HT-29 (cell line): ENCODE measurements at regions not wholly inside any gene's neighbourhood (a gene's known extent, or its start where the extent isn't known, plus 50 kb on each side); places are given as distances from the start of the nearest gene placed in this dataset.
A peak's percentile ranks its signal among the peaks of the same experiment; 100 is the strongest.

Experiments used
- DNase-seq: peaks from one replicate; pipeline ENCODE4 v3.0.0-alpha.2; 2015; ENCODE audit warnings: low spot score

GRCh38 chr9:115978659-115979096, 174.9 kb upstream of the PAPPA start:
- DNase-seq: no peak

GRCh38 chr9:115980054-115980453, 173.5 kb upstream of the PAPPA start:
- DNase-seq: no peak

GRCh38 chr9:115980502-115980901, 173.1 kb upstream of the PAPPA start:
- DNase-seq: no peak

GRCh38 chr9:115980976-115981375, 172.6 kb upstream of the PAPPA start:
- no peak for DNase-seq

GRCh38 chr9:115983366-115983765, 170.2 kb upstream of the PAPPA start:
- DNase-seq: no peak

GRCh38 chr9:115985657-115986056, 167.9 kb upstream of the PAPPA start:
- no peak for DNase-seq

- no peak for DNase-seq
These were observed 167.1 kb upstream of the PAPPA start for GRCh38 chr9:115986508-115986907.

GRCh38 chr9:115988701-115989100, 164.9 kb upstream of the PAPPA start:
- DNase-seq: no peak

GRCh38 chr9:115989831-115990230, 163.8 kb upstream of the PAPPA start:
- DNase-seq: no peak

GRCh38 chr9:115992834-115993233, 160.8 kb upstream of the PAPPA start:
- DNase-seq: no peak

- DNase-seq: no peak
These were observed 155.7 kb upstream of the PAPPA start for GRCh38 chr9:115997923-115998322.

- DNase-seq: no peak
These were observed 154.9 kb upstream of the PAPPA start for GRCh38 chr9:115998666-115999065.

GRCh38 chr9:115999498-115999897, 154.1 kb upstream of the PAPPA start:
- DNase-seq: peak; percentile 9

GRCh38 chr9:116000748-116001329, 152.8 kb upstream of the PAPPA start:
- DNase-seq: peak; percentile 32

- no peak for DNase-seq
These were observed 151.4 kb upstream of the PAPPA start for GRCh38 chr9:116002181-116002580.

- DNase-seq: peak; percentile 17
These were observed 151.0 kb upstream of the PAPPA start for GRCh38 chr9:116002624-116003023.

GRCh38 chr9:116003397-116003796, 150.2 kb upstream of the PAPPA start:
- DNase-seq: no peak

- no peak for DNase-seq
These were observed 148.4 kb upstream of the PAPPA start for GRCh38 chr9:116005205-116005604.

GRCh38 chr9:116007824-116008223, 145.8 kb upstream of the PAPPA start:
- DNase-seq: no peak

- DNase-seq: peak; percentile 79
These were observed 145.3 kb upstream of the PAPPA start for GRCh38 chr9:116008278-116008677.

- no peak for DNase-seq
These were observed 144.2 kb upstream of the PAPPA start for GRCh38 chr9:116009420-116009819.

- no peak for DNase-seq
These were observed 137.7 kb upstream of the PAPPA start for GRCh38 chr9:116015855-116016254.

GRCh38 chr9:116020146-116020545, 133.4 kb upstream of the PAPPA start:
- DNase-seq: no peak

- DNase-seq: no peak
These were observed 132.8 kb upstream of the PAPPA start for GRCh38 chr9:116020801-116021200.
